Chondrocyte (in vitro differentiated cells): ENCODE measurements at regions not wholly inside any gene's neighbourhood (a gene's known extent, or its start where the extent isn't known, plus 50 kb on each side); places are given as distances from the start of the nearest gene placed in this dataset.
"Not testable (repeated sequence)": the region's sequence is repeated elsewhere in the genome, so short reads cannot be mapped to it uniquely, and the experiment has no call there.

Experiments
- DNase-seq: peaks from one replicate; pipeline ENCODE4 v3.0.0; 2021; ENCODE audit warnings: mixed read lengths, low spot score
- H3K27ac Mint-ChIP-seq: one replicate; pipeline ENCODE4 v1.8.0; 2021; ENCODE audit warnings: mild to moderate bottlenecking, moderate library complexity, mixed read lengths; ENCODE audit not compliant: unreplicated experiment
- H3K27me3 Mint-ChIP-seq: 2 replicates; pipeline ENCODE4 v1.8.0; 2021; ENCODE audit warnings: low read depth, mixed read lengths
- H3K36me3 Mint-ChIP-seq: 2 replicates; pipeline ENCODE4 v1.8.0; 2021; ENCODE audit warnings: low read depth, mixed read lengths
- H3K4me1 Mint-ChIP-seq: 2 replicates; pipeline ENCODE4 v1.8.0; 2021; ENCODE audit warnings: low read depth, mild to moderate bottlenecking, mixed read lengths
- H3K4me3 Mint-ChIP-seq: one replicate; pipeline ENCODE4 v1.8.0; 2021; ENCODE audit warnings: mild to moderate bottlenecking, moderate library complexity, mixed read lengths; ENCODE audit not compliant: unreplicated experiment
- H3K9me3 Mint-ChIP-seq: 2 replicates; pipeline ENCODE4 v1.8.0; 2021; ENCODE audit warnings: low read depth, mixed read lengths
- TF ChIP-seq, protein P1 (sequence below): fragments of 200-600 bp; sonication (generic); IDR thresholded peaks from 2 replicates; pipeline ENCODE4 v1.5.0; 2021; ENCODE audit warnings: antibody characterized with exemption, mild to moderate bottlenecking, moderate library complexity

DNA sequence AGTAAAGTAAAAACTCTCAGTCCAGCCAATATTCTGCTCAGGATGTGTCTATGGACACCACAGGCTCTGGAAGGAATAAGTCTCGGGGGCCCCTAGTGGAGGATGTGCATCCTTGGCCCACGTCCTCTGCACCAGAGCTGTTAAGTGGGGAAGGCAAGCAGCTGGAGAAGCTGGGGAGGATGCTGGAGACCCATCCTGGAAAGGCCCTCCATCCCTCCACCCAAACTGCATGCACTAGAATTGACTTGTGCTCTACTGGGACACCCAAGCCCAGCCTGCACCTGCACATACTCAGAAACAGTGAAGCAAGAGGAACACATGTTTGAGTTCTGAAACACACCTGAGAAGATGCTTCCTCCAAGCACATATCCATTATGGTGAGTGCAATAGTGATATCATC lies 307.8 kb downstream of the TSHZ3 start:
- TF ChIP-seq, protein P1, sequence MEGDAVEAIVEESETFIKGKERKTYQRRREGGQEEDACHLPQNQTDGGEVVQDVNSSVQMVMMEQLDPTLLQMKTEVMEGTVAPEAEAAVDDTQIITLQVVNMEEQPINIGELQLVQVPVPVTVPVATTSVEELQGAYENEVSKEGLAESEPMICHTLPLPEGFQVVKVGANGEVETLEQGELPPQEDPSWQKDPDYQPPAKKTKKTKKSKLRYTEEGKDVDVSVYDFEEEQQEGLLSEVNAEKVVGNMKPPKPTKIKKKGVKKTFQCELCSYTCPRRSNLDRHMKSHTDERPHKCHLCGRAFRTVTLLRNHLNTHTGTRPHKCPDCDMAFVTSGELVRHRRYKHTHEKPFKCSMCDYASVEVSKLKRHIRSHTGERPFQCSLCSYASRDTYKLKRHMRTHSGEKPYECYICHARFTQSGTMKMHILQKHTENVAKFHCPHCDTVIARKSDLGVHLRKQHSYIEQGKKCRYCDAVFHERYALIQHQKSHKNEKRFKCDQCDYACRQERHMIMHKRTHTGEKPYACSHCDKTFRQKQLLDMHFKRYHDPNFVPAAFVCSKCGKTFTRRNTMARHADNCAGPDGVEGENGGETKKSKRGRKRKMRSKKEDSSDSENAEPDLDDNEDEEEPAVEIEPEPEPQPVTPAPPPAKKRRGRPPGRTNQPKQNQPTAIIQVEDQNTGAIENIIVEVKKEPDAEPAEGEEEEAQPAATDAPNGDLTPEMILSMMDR, result no peak
- DNase-seq, result no peak
- no peaks in the 10 kb centered on the region for H3K36me3 Mint-ChIP-seq
- H3K4me1 Mint-ChIP-seq, result peaks cover 19% of the 10 kb centered on the region
- H3K27me3 Mint-ChIP-seq, result peaks cover 4% of the 10 kb centered on the region
- H3K27ac Mint-ChIP-seq, result no peak overlapping the region
- no peak overlapping the region for H3K4me3 Mint-ChIP-seq
- no peaks in the 10 kb centered on the region for H3K9me3 Mint-ChIP-seq

DNA sequence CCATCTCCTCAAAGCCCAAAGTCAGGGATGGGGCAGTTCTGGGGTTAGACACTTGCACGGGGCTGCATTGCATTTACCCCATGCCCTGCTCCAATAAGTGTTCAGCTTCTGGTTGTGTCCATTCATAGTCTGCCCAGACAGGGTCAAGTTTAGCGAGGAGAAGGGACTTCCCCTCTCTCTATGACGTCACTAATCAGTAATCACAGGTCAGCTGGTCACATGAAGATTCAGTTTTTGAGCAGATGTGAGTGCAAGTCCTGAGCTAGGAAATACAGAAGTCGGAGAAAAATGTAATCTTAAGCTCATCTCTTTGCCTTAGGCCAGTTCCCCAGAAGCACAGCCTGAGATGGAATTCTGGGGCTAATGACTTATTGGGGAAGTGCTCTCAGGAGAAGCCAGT lies 310.1 kb downstream of the TSHZ3 start:
- H3K4me1 Mint-ChIP-seq, result peaks cover 19% of the 10 kb centered on the region
- H3K27ac Mint-ChIP-seq, result no peak overlapping the region
- H3K9me3 Mint-ChIP-seq, result peaks cover 11% of the 10 kb centered on the region
- DNase-seq, result no peak
- no peak overlapping the region for H3K4me3 Mint-ChIP-seq
- TF ChIP-seq, protein P1, result no peak
- no peaks in the 10 kb centered on the region for H3K36me3 Mint-ChIP-seq
- H3K27me3 Mint-ChIP-seq, result peaks cover 6% of the 10 kb centered on the region

DNA sequence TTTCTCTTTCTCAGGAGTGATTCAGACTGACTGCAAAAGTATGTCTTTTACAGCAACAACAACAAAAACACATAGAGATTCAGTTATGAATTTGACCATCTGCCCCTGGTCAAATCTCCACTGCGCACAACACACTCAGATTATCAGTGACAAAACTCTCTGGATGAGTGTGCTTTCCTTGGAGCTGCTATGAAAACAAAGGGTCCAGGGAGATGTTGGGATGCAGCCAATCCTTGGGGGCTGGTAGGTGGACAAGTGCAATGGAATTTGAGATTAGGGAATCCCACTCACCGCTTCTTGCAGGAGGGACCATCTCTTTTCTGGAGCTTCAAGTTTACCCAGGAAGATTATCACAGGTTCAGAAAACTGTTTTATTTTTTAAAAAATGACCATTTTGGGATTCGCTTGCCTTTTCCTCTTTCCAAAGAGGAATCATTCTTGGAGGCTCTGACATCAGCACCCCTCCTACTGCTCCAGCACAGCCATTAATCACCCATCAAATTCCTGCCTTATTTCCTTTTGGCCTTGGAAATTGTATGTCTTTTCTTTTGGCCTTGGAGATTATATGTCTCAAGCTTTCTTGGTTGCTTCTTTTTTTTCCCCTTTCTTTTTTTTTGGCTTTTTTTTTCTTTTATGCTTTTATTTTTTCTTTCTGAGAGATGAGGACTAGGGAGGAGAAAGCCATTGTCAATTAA lies 311.8 kb downstream of the TSHZ3 start:
- no peak for DNase-seq
- peaks cover 11% of the 10 kb centered on the region for H3K9me3 Mint-ChIP-seq
- TF ChIP-seq, protein P1, result no peak
- peak overlapping the region; percentile 2 for H3K27ac Mint-ChIP-seq
- H3K4me3 Mint-ChIP-seq, result no peak overlapping the region
- H3K4me1 Mint-ChIP-seq, result peaks cover 19% of the 10 kb centered on the region
- no peaks in the 10 kb centered on the region for H3K36me3 Mint-ChIP-seq
- H3K27me3 Mint-ChIP-seq, result peaks cover 8% of the 10 kb centered on the region

DNA sequence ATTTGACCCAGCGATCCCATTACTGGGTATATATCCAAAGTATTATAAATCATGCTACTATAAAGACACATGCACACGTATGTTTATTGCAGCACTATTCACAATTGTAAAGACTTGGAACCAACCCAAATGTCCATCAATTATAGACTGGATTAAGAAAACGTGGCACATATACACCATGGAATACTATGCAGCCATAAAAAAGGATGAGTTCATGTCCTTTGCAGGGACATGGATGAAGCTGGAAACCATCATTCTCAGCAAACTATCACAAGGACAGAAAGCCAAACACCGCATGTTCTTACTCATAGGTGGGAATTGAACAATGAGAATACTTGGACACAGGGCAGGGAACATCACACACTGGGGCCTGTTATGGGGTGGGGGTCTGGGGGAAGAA lies 317.8 kb downstream of the TSHZ3 start:
- not testable (repeated sequence) for DNase-seq, H3K27ac Mint-ChIP-seq

DNA sequence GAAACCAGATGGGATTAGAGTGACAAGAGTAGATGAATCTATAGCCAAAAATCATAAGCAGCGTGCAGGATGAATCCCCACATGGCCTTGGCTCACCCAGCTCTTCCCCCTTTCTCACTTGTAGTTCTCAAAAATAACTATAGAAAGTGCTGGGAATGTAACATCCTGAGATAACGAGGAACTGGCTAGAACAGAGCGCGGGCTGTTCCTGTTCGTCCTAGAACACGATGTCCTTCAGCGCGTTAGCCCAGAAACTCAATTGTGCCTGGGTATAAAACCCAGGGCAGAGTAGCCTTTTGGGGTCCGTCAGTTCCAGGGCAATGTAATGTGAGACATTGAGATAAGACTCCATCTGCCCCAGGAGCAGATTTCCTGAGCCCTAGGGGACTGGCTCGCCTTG lies 326.2 kb downstream of the TSHZ3 start:
- DNase-seq, result no peak
- peaks cover 13% of the 10 kb centered on the region for H3K9me3 Mint-ChIP-seq
- no peak overlapping the region for H3K27ac Mint-ChIP-seq
- peaks cover 1% of the 10 kb centered on the region for H3K36me3 Mint-ChIP-seq
- peaks cover 10% of the 10 kb centered on the region for H3K27me3 Mint-ChIP-seq
- TF ChIP-seq, protein P1, result no peak
- H3K4me1 Mint-ChIP-seq, result no peaks in the 10 kb centered on the region
- H3K4me3 Mint-ChIP-seq, result no peak overlapping the region

More for the DNA sequence above, 317.8 kb downstream of the TSHZ3 start:
- not testable (repeated sequence) for H3K4me1 Mint-ChIP-seq, H3K27me3 Mint-ChIP-seq, H3K4me3 Mint-ChIP-seq, H3K36me3 Mint-ChIP-seq
- H3K9me3 Mint-ChIP-seq, result peaks cover 16% of the 10 kb centered on the region

DNA sequence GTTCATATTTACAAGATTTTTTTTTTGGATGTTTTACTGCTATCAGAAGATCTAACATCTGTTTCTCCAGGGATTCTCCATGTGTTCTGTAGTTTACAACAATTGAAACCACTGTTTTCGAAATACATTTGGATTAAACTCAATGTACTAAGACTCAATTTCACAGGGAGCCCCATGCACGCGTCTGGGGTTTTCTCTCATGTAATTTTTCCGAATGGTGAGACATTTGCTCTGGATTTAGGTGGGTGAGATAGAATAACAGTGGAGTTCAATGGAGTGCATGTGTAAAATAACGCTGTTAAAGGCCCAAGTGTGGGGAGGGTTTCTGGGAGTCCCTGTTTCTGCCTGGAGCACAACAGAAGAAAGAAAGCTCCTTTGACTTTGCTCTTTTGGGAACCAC lies 330.3 kb downstream of the TSHZ3 start:
- peaks cover 9% of the 10 kb centered on the region for H3K27me3 Mint-ChIP-seq
- H3K27ac Mint-ChIP-seq, result no peak overlapping the region
- no peaks in the 10 kb centered on the region for H3K9me3 Mint-ChIP-seq
- H3K4me1 Mint-ChIP-seq, result no peaks in the 10 kb centered on the region
- H3K36me3 Mint-ChIP-seq, result no peaks in the 10 kb centered on the region
- TF ChIP-seq, protein P1, result no peak
- H3K4me3 Mint-ChIP-seq, result no peak overlapping the region
- DNase-seq, result no peak
